ENCODE measurements at regions not wholly inside any gene's neighbourhood (a gene's known extent, or its start where the extent isn't known, plus 50 kb on each side); places are given as distances from the start of the nearest gene placed in this dataset.

- TF ChIP-seq CTCF (IDR thresholded peaks at IDR 0.05) = no peak
- TF ChIP-seq POLR2A (IDR thresholded peaks at IDR 0.05) = no peak
- no peak for TF ChIP-seq POLR2AphosphoS5 (IDR thresholded peaks at IDR 0.05)
These were observed 665.5 kb downstream of the TENT5A start for GRCh38 chr6:81086991-81087390.

Data from prostate gland (tissue), 2 donors.